Fibroblast of lung (primary cell): ENCODE measurements at regions not wholly inside any gene's neighbourhood (a gene's known extent, or its start where the extent isn't known, plus 50 kb on each side); places are given as distances from the start of the nearest gene placed in this dataset.

Experiments used
- DNase-seq, 2 donors: peaks; one replicate each; pipeline versions ENCODE4 v3.0.0 to v3.0.0-alpha.2; 2010; ENCODE audit warnings: low read depth in 2 of 2
- H2AFZ ChIP-seq: 2 replicates; pipeline ENCODE4 v1.5.1; 2012; ENCODE audit warnings: low read length, control low read depth, inconsistent platforms
- H3K27ac ChIP-seq: 2 replicates; pipeline ENCODE4 v1.5.1; 2011; ENCODE audit warnings: low read length, control low read depth; ENCODE audit not compliant: insufficient read depth
- H3K27me3 ChIP-seq: 2 replicates; pipeline ENCODE4 v1.5.1; 2011; ENCODE audit warnings: mild to moderate bottlenecking, low read length; ENCODE audit not compliant: control insufficient read depth, insufficient read depth
- H3K36me3 ChIP-seq: 2 replicates; pipeline ENCODE4 v1.5.1; 2011; ENCODE audit warnings: low read length; ENCODE audit not compliant: control insufficient read depth, insufficient read depth
- H3K4me1 ChIP-seq: 2 replicates; pipeline ENCODE4 v1.5.1; 2011; ENCODE audit warnings: low read length; ENCODE audit not compliant: control insufficient read depth, insufficient read depth; ENCODE audit errors: extremely low read depth
- H3K4me2 ChIP-seq: 2 replicates; pipeline ENCODE4 v1.5.1; 2011; ENCODE audit warnings: low read length, control low read depth; ENCODE audit not compliant: insufficient read depth; ENCODE audit errors: extremely low read depth
- H3K4me3 ChIP-seq, 4 experiments: fragments of 200-600 bp in 1 of 4; sonication (generic) in 1 of 4; replicated peaks in 1 of 4; 2 replicates each; pipeline ENCODE4 v1.5.1; 2011 to 2016; ENCODE audit warnings: low read length in 4 of 4, low read depth in 3 of 4, mild to moderate bottlenecking in 3 of 4, control low read depth in 2 of 4, inconsistent platforms in 1 of 4, mixed read lengths in 1 of 4; ENCODE audit not compliant: insufficient read depth in 1 of 4; ENCODE audit errors: control extremely low read depth in 1 of 4
- H3K79me2 ChIP-seq: 2 replicates; pipeline ENCODE4 v1.5.1; 2012; ENCODE audit warnings: mild to moderate bottlenecking, low read length, inconsistent platforms; ENCODE audit not compliant: control insufficient read depth, insufficient read depth
- H3K9ac ChIP-seq: 2 replicates; pipeline ENCODE4 v1.5.1; 2011; ENCODE audit warnings: mild to moderate bottlenecking, low read length, control low read depth; ENCODE audit not compliant: insufficient read depth
- H3K9me3 ChIP-seq: 2 replicates; pipeline ENCODE4 v1.5.1; 2012; ENCODE audit warnings: low read depth, low read length; ENCODE audit not compliant: control insufficient read depth, insufficient read depth
- H4K20me1 ChIP-seq: 2 replicates; pipeline ENCODE4 v1.5.1; 2011; ENCODE audit warnings: low read length; ENCODE audit not compliant: control insufficient read depth, insufficient read depth; ENCODE audit errors: extremely low read depth
- EZH2 ChIP-seq: IDR thresholded peaks from 2 replicates; pipeline ENCODE4 v1.5.1; 2012; ENCODE audit warnings: low read length, control low read depth, mild to moderate bottlenecking; ENCODE audit errors: missing control alignments
- TF ChIP-seq, protein P1 (sequence below), 2 donors: IDR thresholded peaks in 1 of 2; conservative IDR thresholded peaks in 1 of 2; 1 replicate in 1 of 2; 2 replicates in 1 of 2; pipeline ENCODE4 v1.5.1; 2011 to 2012; ENCODE audit warnings: low read length in 2 of 2, control low read depth in 1 of 2, inconsistent platforms in 1 of 2, low read depth in 1 of 2, mild to moderate bottlenecking in 1 of 2

DNA sequence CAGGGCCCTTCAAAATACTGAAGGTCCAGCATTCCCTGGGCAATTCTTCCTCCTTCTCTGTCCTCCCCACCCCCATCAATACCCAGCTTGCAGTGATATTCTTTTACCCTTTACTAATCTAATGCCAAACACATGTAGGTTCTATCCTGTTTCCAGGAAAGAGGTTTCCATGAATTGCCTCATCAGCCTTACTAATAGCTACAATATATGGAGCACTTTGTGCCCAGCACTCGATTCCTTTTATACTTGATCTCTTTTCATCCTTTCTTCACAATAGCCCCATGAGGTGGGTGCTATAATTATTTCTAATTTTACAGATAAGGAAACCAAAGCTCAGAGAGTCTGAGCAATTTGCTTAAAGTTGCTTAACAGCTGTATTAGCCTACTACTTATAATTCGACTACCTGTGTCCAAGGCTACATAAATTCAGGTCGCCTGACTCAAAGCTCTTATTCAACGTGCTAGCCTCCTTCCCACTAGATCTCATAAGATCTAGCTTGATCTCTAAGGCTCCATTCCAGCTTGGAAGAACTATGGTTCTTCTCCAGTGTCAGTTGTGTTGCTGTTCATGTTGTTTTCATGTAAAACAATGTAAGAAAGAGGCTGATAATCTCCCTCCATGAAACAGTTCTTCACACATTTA is 229.6 kb upstream of the PGRMC2 start:
- Histone ChIP-seq H3K4me2 (peak overlapping the region; percentile 71), H3K9me3 (no peaks in the 10 kb centered on the region), H3K79me2 (no peaks in the 10 kb centered on the region), H3K4me3 (no peak overlapping the region), H3K36me3 (no peaks in the 10 kb centered on the region), H3K27me3 (no peaks in the 10 kb centered on the region), H4K20me1 (no peaks in the 10 kb centered on the region), H3K9ac (peak overlapping the region; percentile 0), H3K4me1 (peaks cover 33% of the 10 kb centered on the region), H3K27ac (peak overlapping the region; percentile 86), H2AFZ (no peak overlapping the region)
- TF ChIP-seq, protein P1, sequence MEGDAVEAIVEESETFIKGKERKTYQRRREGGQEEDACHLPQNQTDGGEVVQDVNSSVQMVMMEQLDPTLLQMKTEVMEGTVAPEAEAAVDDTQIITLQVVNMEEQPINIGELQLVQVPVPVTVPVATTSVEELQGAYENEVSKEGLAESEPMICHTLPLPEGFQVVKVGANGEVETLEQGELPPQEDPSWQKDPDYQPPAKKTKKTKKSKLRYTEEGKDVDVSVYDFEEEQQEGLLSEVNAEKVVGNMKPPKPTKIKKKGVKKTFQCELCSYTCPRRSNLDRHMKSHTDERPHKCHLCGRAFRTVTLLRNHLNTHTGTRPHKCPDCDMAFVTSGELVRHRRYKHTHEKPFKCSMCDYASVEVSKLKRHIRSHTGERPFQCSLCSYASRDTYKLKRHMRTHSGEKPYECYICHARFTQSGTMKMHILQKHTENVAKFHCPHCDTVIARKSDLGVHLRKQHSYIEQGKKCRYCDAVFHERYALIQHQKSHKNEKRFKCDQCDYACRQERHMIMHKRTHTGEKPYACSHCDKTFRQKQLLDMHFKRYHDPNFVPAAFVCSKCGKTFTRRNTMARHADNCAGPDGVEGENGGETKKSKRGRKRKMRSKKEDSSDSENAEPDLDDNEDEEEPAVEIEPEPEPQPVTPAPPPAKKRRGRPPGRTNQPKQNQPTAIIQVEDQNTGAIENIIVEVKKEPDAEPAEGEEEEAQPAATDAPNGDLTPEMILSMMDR (conservative IDR thresholded peaks at IDR 0.05 in 1 of 2, IDR thresholded peaks at IDR 0.05 in 1 of 2; ENCODE audit: low read depth in 1 of 2, low read length in 2 of 2): no peak
- no peak for TF ChIP-seq EZH2
- DNase-seq: peak; percentile 49 to 83

- no peak overlapping the region for H3K4me3 ChIP-seq
- H3K27me3 ChIP-seq: no peaks in the 10 kb centered on the region
- no peaks in the 10 kb centered on the region for H4K20me1 ChIP-seq
- H3K36me3 ChIP-seq: no peaks in the 10 kb centered on the region
- no peaks in the 10 kb centered on the region for H3K9me3 ChIP-seq
- H3K9ac ChIP-seq: no peak overlapping the region
- H2AFZ ChIP-seq: no peak overlapping the region
- H3K79me2 ChIP-seq: no peaks in the 10 kb centered on the region
- H3K27ac ChIP-seq: peak overlapping the region; percentile 86
- H3K4me2 ChIP-seq: peak overlapping the region; percentile 41
- DNase-seq: peak; percentile 72 to 95
- TF ChIP-seq, protein P1 (conservative IDR thresholded peaks at IDR 0.05 in 1 of 2, IDR thresholded peaks at IDR 0.05 in 1 of 2; ENCODE audit: low read depth in 1 of 2, low read length in 2 of 2): no peak
- no peak for TF ChIP-seq EZH2
- H3K4me1 ChIP-seq: peaks cover 33% of the 10 kb centered on the region
Observed at GRCh38 chr4:128516301-128516969, 228.8 kb upstream of the PGRMC2 start.

GRCh38 chr4:128513664-128514484 is 226.3 kb upstream of the PGRMC2 start:
- no peak overlapping the region for H3K9ac ChIP-seq
- H3K36me3 ChIP-seq: no peaks in the 10 kb centered on the region
- no peaks in the 10 kb centered on the region for H3K27me3 ChIP-seq
- no peak overlapping the region for H3K4me3 ChIP-seq
- peaks cover 24% of the 10 kb centered on the region for H3K4me1 ChIP-seq
- no peak overlapping the region for H2AFZ ChIP-seq
- H3K79me2 ChIP-seq: no peaks in the 10 kb centered on the region
- no peaks in the 10 kb centered on the region for H4K20me1 ChIP-seq
- no peak overlapping the region for H3K4me2 ChIP-seq
- no peak overlapping the region for H3K27ac ChIP-seq
- no peaks in the 10 kb centered on the region for H3K9me3 ChIP-seq
- TF ChIP-seq EZH2: no peak
- TF ChIP-seq, protein P1 (conservative IDR thresholded peaks at IDR 0.05 in 1 of 2, IDR thresholded peaks at IDR 0.05 in 1 of 2; ENCODE audit: low read depth in 1 of 2, low read length in 2 of 2): no peak
- DNase-seq: peak; percentile 11 to 83
